T-helper 2 cell treated with Interferon-gamma antibody and Interleukin-4, amounts not matched to agents 5 μg/mL and 100 μg/mL, for 36 hours (primary cell): ENCODE measurements at regions not wholly inside any gene's neighbourhood (a gene's known extent, or its start where the extent isn't known, plus 50 kb on each side); places are given as distances from the start of the nearest gene placed in this dataset.

ENCODE experiments used
- DNase-seq: peaks from one replicate; pipeline ENCODE4 v3.0.0; 2021; ENCODE audit warnings: low spot score
- H3K27ac Mint-ChIP-seq: one replicate; pipeline ENCODE4 v1.8.0; 2021; ENCODE audit warnings: mild to moderate bottlenecking, mixed read lengths
- H3K27me3 Mint-ChIP-seq: one replicate; pipeline ENCODE4 v1.8.0; 2021; ENCODE audit warnings: low read depth, mixed read lengths
- H3K36me3 Mint-ChIP-seq: one replicate; pipeline ENCODE4 v1.8.0; 2021; ENCODE audit warnings: low read depth, mixed read lengths
- H3K4me1 Mint-ChIP-seq: one replicate; pipeline ENCODE4 v1.8.0; 2021; ENCODE audit warnings: low read depth, mixed read lengths
- H3K4me3 Mint-ChIP-seq: one replicate; pipeline ENCODE4 v1.8.0; 2022; ENCODE audit warnings: mild to moderate bottlenecking, moderate library complexity, mixed read lengths
- H3K9me3 Mint-ChIP-seq: one replicate; pipeline ENCODE4 v1.8.0; 2021; ENCODE audit warnings: mixed read lengths

- Mint-ChIP-seq H3K36me3 (no peaks in the 10 kb centered on the region), H3K4me3 (no peak overlapping the region)
Measured at GRCh38 chr4:27624749-27625148, 764.1 kb downstream of the STIM2 start.

GRCh38 chr4:27628609-27629008, 768.0 kb downstream of the STIM2 start:
- Mint-ChIP-seq H3K4me3 (no peak overlapping the region), H3K27ac (no peak overlapping the region), H3K9me3 (no peaks in the 10 kb centered on the region), H3K36me3 (no peaks in the 10 kb centered on the region), H3K27me3 (no peaks in the 10 kb centered on the region), H3K4me1 (no peaks in the 10 kb centered on the region)
- no peak for DNase-seq

More at GRCh38 chr4:27624749-27625148, 764.1 kb downstream of the STIM2 start:
- H3K9me3 Mint-ChIP-seq: peaks cover 11% of the 10 kb centered on the region
- no peaks in the 10 kb centered on the region for H3K27me3 Mint-ChIP-seq
- no peak overlapping the region for H3K27ac Mint-ChIP-seq
- H3K4me1 Mint-ChIP-seq: no peaks in the 10 kb centered on the region
- DNase-seq: no peak

DNA sequence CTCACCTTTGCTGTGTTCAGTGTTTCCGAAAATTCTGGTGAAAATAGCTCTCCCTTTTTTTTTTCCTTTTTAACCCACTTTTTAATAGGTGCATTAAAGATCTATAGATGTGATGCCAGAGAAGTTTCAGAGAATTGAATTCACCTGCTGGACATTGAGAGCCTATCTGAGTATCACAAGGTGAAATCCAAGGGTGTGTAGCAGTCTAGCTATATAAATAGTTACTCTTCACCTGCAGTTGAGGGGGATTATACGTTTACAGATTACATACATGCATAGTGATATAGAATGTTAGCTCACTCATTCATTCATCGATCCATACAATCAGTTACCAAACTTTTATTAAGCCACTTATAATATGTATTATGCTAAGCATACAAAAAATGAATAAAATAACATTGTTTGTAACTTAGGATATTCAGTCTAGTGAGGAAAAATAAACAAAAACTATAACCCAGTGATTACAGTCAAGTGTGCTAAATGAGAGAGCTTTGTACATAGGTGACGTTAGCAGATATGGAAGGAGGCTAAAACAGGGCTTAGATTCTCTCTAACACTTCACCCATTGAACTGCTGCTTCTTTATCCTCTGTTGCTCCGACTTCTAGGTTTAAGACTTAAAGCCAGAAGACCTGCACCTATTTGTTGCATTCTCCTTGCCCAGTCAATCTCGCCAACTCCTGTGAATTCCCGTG, 769.0 kb downstream of the STIM2 start:
- Mint-ChIP-seq H3K4me1 (no peaks in the 10 kb centered on the region), H3K9me3 (no peaks in the 10 kb centered on the region), H3K27ac (no peak overlapping the region), H3K27me3 (no peaks in the 10 kb centered on the region), H3K4me3 (no peak overlapping the region), H3K36me3 (no peaks in the 10 kb centered on the region)
- no peak for DNase-seq

- DNase-seq: no peak
- H3K9me3 Mint-ChIP-seq: no peaks in the 10 kb centered on the region
- no peaks in the 10 kb centered on the region for H3K27me3 Mint-ChIP-seq
- no peaks in the 10 kb centered on the region for H3K4me1 Mint-ChIP-seq
- H3K27ac Mint-ChIP-seq: no peak overlapping the region
- H3K36me3 Mint-ChIP-seq: no peaks in the 10 kb centered on the region
- no peak overlapping the region for H3K4me3 Mint-ChIP-seq
Measured at GRCh38 chr4:27635936-27636913, 775.6 kb downstream of the STIM2 start.

DNA sequence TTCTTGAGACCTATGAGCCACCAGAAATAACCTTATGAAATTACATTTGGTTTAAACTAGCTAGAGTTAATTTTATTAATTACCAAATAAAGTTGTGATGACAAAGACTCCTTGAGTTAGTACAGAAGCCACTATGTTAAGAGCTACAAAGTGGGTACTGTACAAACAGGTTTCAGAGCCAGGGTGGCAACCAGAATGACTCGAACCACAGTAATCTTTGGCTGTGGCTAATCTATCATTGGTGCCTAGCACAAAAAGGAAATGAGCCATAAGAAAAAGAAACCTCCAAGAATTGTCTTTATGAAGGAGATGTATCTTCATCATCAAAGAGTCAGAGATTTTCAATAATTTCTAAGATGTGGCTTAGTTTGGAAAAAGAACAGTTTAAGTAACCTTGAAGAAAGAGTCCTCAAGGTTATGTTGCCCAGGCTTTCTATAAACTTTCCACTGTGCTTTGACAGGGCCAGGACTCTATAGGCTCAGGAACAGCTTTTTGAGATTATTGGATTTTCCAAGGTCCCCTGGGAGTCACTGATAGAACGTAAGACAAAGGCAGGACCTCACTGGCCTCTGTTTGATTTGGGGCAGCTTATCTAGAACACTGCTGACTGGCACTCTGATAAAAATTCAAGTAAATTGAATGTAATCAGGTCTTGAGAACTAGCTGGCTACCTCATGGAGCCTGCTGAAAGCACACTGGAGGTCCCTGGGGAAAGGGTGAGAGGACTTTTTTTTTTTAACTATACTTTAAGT, 777.7 kb downstream of the STIM2 start:
- H3K36me3 Mint-ChIP-seq: no peaks in the 10 kb centered on the region
- no peaks in the 10 kb centered on the region for H3K9me3 Mint-ChIP-seq
- no peaks in the 10 kb centered on the region for H3K27me3 Mint-ChIP-seq
- H3K27ac Mint-ChIP-seq: no peak overlapping the region
- no peak for DNase-seq
- no peak overlapping the region for H3K4me3 Mint-ChIP-seq
- H3K4me1 Mint-ChIP-seq: no peaks in the 10 kb centered on the region

- no peaks in the 10 kb centered on the region for H3K36me3 Mint-ChIP-seq
- H3K27me3 Mint-ChIP-seq: no peaks in the 10 kb centered on the region
- DNase-seq: no peak
- no peaks in the 10 kb centered on the region for H3K9me3 Mint-ChIP-seq
- H3K4me1 Mint-ChIP-seq: no peaks in the 10 kb centered on the region
- H3K27ac Mint-ChIP-seq: no peak overlapping the region
- no peak overlapping the region for H3K4me3 Mint-ChIP-seq
Measured at GRCh38 chr4:27643101-27643500, 782.5 kb downstream of the STIM2 start.

DNA sequence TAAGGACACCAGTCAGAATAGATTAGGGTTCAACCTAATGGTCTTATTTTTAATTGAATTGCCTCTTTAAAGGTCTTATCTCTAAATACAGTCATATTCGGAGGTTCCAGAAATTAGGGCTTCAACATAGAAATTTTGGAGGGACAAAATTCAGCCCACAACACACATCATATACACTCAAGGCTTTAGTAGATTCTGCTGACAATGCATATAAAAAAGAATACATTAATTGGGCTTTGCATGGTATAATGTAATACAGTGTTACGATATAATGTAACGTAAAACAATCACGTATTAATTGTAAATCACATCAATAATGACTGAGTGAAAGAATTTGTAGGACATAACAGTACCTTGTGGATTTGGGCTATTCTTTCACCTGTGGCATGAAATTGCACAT, 787.8 kb downstream of the STIM2 start:
- Mint-ChIP-seq H3K4me3 (no peak overlapping the region), H3K36me3 (no peaks in the 10 kb centered on the region), H3K27me3 (no peaks in the 10 kb centered on the region), H3K27ac (no peak overlapping the region), H3K4me1 (no peaks in the 10 kb centered on the region), H3K9me3 (no peaks in the 10 kb centered on the region)
- DNase-seq: no peak

- H3K4me1 Mint-ChIP-seq: no peaks in the 10 kb centered on the region
- no peak overlapping the region for H3K27ac Mint-ChIP-seq
- no peaks in the 10 kb centered on the region for H3K27me3 Mint-ChIP-seq
- no peak overlapping the region for H3K4me3 Mint-ChIP-seq
- H3K36me3 Mint-ChIP-seq: no peaks in the 10 kb centered on the region
- no peak for DNase-seq
- no peaks in the 10 kb centered on the region for H3K9me3 Mint-ChIP-seq
Measured at GRCh38 chr4:27662426-27662825, 801.8 kb downstream of the STIM2 start.

- no peaks in the 10 kb centered on the region for H3K27me3 Mint-ChIP-seq
- no peak overlapping the region for H3K27ac Mint-ChIP-seq
- H3K36me3 Mint-ChIP-seq: no peaks in the 10 kb centered on the region
- H3K4me1 Mint-ChIP-seq: no peaks in the 10 kb centered on the region
- H3K4me3 Mint-ChIP-seq: no peak overlapping the region
- DNase-seq: no peak
- H3K9me3 Mint-ChIP-seq: no peaks in the 10 kb centered on the region
Measured at GRCh38 chr4:27666943-27667342, 806.3 kb downstream of the STIM2 start.

DNA sequence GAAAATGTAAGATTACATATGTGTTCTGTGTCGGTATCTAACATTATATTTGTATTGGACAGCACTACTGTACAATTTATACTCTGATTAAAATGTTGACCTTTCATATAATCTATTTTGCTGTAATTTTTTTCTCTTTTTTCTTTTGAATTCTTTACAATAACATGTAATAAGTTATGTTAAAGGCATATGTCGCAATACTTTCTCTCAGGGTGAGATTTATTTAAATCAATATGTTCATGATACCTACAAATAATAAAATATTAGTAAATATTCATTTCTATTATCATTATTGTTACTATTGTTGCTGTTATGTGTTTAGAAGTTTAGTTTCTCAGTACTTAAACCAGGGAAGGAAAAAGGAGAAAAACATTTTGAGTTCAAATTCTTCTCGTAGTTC, 807.4 kb downstream of the STIM2 start:
- Mint-ChIP-seq H3K27me3 (no peaks in the 10 kb centered on the region), H3K4me1 (no peaks in the 10 kb centered on the region)

DNA sequence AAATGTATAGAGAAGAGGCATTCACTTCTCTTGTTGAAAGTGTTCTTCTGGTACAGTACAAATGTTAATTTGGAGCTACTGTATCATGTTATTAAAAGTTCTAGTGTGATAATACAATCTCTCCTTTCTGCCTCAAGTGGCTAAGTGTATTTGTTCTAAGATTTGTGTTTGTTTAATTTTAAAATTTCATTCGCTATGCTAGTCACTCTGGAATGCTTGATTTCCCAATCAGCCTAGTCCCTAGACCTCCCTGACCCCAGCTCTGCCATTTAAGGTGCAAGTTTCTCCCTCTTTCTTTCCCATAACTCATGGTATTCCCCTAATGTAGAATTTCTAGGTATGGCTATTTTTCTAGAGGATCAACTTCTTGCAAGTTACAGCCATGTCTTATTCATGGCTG, 817.4 kb downstream of the STIM2 start:
- Mint-ChIP-seq H3K4me3 (no peak overlapping the region), H3K27ac (no peak overlapping the region), H3K9me3 (no peaks in the 10 kb centered on the region), H3K4me1 (no peaks in the 10 kb centered on the region), H3K27me3 (no peaks in the 10 kb centered on the region), H3K36me3 (no peaks in the 10 kb centered on the region)
- no peak for DNase-seq

More for the DNA sequence above, 807.4 kb downstream of the STIM2 start:
- Mint-ChIP-seq H3K9me3 (no peaks in the 10 kb centered on the region), H3K27ac (no peak overlapping the region), H3K4me3 (no peak overlapping the region), H3K36me3 (no peaks in the 10 kb centered on the region)
- no peak for DNase-seq

DNA sequence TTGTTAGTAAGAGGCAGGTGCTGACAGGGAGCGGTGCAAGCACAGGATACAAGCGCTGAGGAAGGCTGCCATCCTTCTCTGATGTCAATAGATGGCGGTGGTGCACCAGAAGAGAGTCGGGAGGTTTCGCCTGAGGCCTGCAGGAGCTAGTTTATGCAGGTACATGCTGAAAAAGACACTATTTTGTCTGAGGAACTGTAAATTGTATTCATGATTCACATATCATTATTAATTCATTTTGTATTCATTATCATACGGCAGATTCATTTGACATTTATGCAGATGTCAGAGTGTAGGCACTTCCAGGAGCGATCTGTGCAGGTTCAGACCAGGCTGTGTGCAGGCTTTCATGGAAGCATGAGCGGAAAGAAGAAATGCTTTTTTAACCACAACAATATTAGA, 824.0 kb downstream of the STIM2 start:
- no peaks in the 10 kb centered on the region for H3K4me1 Mint-ChIP-seq
- H3K9me3 Mint-ChIP-seq: no peaks in the 10 kb centered on the region
- H3K4me3 Mint-ChIP-seq: no peak overlapping the region
- no peaks in the 10 kb centered on the region for H3K27me3 Mint-ChIP-seq
- DNase-seq: no peak
- H3K27ac Mint-ChIP-seq: no peak overlapping the region
- H3K36me3 Mint-ChIP-seq: no peaks in the 10 kb centered on the region

GRCh38 chr4:27685091-27685490, 824.5 kb downstream of the STIM2 start:
- no peaks in the 10 kb centered on the region for H3K4me1 Mint-ChIP-seq
- H3K9me3 Mint-ChIP-seq: no peaks in the 10 kb centered on the region
- no peaks in the 10 kb centered on the region for H3K27me3 Mint-ChIP-seq
- H3K36me3 Mint-ChIP-seq: no peaks in the 10 kb centered on the region
- no peak for DNase-seq
- no peak overlapping the region for H3K27ac Mint-ChIP-seq
- H3K4me3 Mint-ChIP-seq: no peak overlapping the region

DNA sequence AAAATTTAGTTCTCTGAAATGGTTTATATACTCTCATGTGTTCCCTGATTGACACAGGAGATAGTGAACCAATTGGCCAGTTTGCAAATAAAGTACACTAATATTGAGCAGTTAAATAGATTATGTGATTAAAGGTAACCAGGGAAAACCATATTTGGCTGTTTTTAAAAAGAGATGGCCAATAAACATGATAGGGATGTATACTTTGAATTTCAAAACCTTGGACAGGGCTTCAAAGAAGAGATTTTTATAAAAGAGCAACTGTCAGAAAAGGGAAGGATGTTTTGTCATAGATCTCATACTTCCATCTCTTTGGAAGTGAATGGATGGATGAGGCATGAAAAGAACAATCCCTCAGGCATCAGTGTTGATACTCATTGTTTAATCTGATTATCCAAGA, 825.3 kb downstream of the STIM2 start:
- H3K27me3 Mint-ChIP-seq: no peaks in the 10 kb centered on the region
- H3K27ac Mint-ChIP-seq: no peak overlapping the region
- no peak for DNase-seq
- H3K36me3 Mint-ChIP-seq: no peaks in the 10 kb centered on the region
- H3K4me3 Mint-ChIP-seq: no peak overlapping the region
- no peaks in the 10 kb centered on the region for H3K4me1 Mint-ChIP-seq
- H3K9me3 Mint-ChIP-seq: no peaks in the 10 kb centered on the region
